ENCODE measurements at regions not wholly inside any gene's neighbourhood (a gene's known extent, or its start where the extent isn't known, plus 50 kb on each side); places are given as distances from the start of the nearest gene placed in this dataset.

DNA sequence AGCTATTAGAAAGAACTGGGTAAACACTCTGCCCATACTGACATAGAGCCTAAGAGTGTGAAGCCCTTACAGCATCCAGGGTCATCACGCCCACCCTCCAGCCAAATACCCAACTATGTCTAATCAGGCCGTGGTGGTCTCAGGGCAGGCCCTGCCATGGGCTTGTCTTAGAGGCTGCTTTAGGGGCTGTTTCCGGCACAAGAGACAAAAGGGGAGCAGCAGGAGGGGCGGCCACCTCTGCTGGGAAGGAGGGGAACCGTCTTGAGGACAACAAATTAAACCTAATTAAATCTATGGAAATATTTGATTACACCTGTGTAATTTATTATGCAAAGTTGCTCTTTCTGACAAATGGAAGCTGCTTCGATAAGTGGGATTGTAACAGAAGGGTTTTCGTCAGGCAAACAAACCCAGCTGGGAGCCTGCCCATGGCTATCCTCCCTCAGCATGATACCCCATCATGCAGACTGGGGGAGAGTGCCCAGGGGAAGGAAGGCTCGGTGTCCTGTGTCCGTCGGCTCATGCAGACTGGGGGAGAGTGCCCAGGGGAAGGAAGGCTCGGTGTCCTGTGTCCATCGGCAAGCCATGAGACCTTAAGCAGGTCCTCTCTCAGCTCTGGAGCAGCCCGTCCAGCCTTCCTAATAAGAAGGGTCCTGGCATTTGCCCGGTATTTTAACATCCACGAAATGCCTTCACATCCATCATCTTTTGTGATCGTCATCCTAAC lies 163.6 kb upstream of the B3GAT1 start:
- Mint-ChIP-seq H3K27ac (no peak overlapping the region), H3K4me1 (peaks cover 20% of the 10 kb centered on the region), H3K9me3 (no peaks in the 10 kb centered on the region), H3K4me3 (no peak overlapping the region), H3K36me3 (no peaks in the 10 kb centered on the region), H3K27me3 (ENCODE audit: low read depth) (no peaks in the 10 kb centered on the region; the same call in 1 of the 2 replicates)
- CTCF ChIA-PET = interaction anchor here (0.8 kb wide), 1 partner anchor 9 kb away, joined by 3 read pairs; no protein-coding TSS in a partner anchor
- peak; percentile 43 for ATAC-seq
- TF ChIP-seq, protein P1, sequence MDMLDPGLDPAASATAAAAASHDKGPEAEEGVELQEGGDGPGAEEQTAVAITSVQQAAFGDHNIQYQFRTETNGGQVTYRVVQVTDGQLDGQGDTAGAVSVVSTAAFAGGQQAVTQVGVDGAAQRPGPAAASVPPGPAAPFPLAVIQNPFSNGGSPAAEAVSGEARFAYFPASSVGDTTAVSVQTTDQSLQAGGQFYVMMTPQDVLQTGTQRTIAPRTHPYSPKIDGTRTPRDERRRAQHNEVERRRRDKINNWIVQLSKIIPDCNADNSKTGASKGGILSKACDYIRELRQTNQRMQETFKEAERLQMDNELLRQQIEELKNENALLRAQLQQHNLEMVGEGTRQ (CRISPR knock-in tag; IDR thresholded peaks at IDR 0.05) = no peak
- TF ChIP-seq, protein P2, sequence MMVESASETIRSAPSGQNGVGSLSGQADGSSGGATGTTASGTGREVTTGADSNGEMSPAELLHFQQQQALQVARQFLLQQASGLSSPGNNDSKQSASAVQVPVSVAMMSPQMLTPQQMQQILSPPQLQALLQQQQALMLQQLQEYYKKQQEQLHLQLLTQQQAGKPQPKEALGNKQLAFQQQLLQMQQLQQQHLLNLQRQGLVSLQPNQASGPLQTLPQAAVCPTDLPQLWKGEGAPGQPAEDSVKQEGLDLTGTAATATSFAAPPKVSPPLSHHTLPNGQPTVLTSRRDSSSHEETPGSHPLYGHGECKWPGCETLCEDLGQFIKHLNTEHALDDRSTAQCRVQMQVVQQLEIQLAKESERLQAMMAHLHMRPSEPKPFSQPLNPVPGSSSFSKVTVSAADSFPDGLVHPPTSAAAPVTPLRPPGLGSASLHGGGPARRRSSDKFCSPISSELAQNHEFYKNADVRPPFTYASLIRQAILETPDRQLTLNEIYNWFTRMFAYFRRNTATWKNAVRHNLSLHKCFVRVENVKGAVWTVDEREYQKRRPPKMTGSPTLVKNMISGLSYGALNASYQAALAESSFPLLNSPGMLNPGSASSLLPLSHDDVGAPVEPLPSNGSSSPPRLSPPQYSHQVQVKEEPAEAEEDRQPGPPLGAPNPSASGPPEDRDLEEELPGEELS (CRISPR knock-in tag; IDR thresholded peaks at IDR 0.05) = no peak
- TF ChIP-seq SP1 (CRISPR knock-in tag; conservative IDR thresholded peaks at IDR 0.05) (no peak), ZNF423 (CRISPR knock-in tag; IDR thresholded peaks at IDR 0.05) (0 out of 2 replicates have a peak, but pooled peaks have one; percentile 44)
- POLR2A ChIA-PET = no interaction called here
- no peak for DNase-seq (ENCODE audit: low spot score)

DNA sequence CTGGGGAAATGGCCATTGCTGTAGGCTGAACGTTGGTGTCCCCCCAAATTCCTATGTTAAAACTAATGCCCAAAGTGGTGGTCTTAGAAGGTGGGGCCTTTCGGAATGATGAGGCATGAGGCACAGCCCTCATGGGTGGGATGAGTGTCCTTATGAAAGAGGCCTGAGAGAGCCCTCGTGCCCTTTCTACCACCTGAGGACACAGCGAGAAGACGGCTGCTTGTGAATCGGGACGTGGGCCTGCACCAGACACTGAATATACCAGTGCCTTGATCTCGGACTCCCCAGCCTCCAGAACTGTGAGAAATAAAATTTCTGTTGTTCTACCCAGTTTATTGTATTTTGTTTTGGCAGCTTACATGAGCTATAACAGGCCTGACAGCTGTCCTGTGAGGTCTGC lies 162.9 kb upstream of the B3GAT1 start:
- ATAC-seq (no peak), DNase-seq (ENCODE audit: low spot score) (no peak)
- no peaks in the 10 kb centered on the region; the same call in 1 of the 2 replicates for H3K27me3 Mint-ChIP-seq (ENCODE audit: low read depth)
- TF ChIP-seq ZBTB21 (CRISPR knock-in tag; IDR thresholded peaks at IDR 0.05; ENCODE audit: borderline replicate concordance) (no peak), ZNF138 (CRISPR knock-in tag; conservative IDR thresholded peaks at IDR 0.05) (no peak), HMGA2 (CRISPR knock-in tag; IDR thresholded peaks at IDR 0.05) (no peak), GRHL2 (CRISPR knock-in tag; IDR thresholded peaks at IDR 0.05; ENCODE audit: insufficient replicate concordance, severe bottlenecking) (no peak)
- TF ChIP-seq, protein P3, sequence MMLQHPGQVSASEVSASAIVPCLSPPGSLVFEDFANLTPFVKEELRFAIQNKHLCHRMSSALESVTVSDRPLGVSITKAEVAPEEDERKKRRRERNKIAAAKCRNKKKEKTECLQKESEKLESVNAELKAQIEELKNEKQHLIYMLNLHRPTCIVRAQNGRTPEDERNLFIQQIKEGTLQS (CRISPR knock-in tag; conservative IDR thresholded peaks at IDR 0.05) = no peak
- TF ChIP-seq, protein P4, sequence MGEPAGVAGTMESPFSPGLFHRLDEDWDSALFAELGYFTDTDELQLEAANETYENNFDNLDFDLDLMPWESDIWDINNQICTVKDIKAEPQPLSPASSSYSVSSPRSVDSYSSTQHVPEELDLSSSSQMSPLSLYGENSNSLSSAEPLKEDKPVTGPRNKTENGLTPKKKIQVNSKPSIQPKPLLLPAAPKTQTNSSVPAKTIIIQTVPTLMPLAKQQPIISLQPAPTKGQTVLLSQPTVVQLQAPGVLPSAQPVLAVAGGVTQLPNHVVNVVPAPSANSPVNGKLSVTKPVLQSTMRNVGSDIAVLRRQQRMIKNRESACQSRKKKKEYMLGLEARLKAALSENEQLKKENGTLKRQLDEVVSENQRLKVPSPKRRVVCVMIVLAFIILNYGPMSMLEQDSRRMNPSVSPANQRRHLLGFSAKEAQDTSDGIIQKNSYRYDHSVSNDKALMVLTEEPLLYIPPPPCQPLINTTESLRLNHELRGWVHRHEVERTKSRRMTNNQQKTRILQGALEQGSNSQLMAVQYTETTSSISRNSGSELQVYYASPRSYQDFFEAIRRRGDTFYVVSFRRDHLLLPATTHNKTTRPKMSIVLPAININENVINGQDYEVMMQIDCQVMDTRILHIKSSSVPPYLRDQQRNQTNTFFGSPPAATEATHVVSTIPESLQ (CRISPR knock-in tag; IDR thresholded peaks at IDR 0.05) = no peak
- H3K9me3 Mint-ChIP-seq = no peaks in the 10 kb centered on the region
- H3K36me3 Mint-ChIP-seq = no peaks in the 10 kb centered on the region
- H3K4me3 Mint-ChIP-seq = no peak overlapping the region
- H3K27ac Mint-ChIP-seq = no peak overlapping the region
- CTCF ChIA-PET = no interaction called here
- H3K4me1 Mint-ChIP-seq = peaks cover 22% of the 10 kb centered on the region
- POLR2A ChIA-PET = no interaction called here

DNA sequence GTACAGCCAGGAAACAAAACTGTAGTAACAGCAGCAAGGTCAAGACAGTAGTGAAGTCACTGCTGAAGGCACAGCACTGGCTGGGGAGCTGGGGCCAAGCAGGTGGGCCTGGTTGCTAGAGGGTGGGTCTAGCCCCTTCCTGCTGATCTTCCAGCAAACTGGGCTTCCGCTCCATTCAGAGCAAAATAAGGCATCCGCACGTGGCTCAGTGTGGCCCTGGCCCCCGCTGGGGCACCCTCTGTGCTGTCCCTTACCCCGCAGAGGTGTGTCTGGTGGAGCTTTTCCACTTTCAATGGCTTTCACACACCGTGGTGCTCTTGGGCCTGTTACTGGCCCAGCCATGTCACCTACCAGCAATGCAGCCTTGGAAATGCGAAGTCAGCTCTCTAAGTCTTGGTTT lies 162.4 kb upstream of the B3GAT1 start:
- Mint-ChIP-seq H3K4me1 (peaks cover 20% of the 10 kb centered on the region), H3K27ac (no peak overlapping the region), H3K36me3 (no peaks in the 10 kb centered on the region), H3K27me3 (ENCODE audit: low read depth) (no peaks in the 10 kb centered on the region; the same call in 1 of the 2 replicates), H3K4me3 (no peak overlapping the region), H3K9me3 (no peaks in the 10 kb centered on the region)
- ChIA-PET POLR2A (no interaction called here), CTCF (no interaction called here)
- DNase-seq (ENCODE audit: low spot score) = no peak
- no peak for ATAC-seq
- TF ChIP-seq SMAD3 (CRISPR knock-in tag; IDR thresholded peaks at IDR 0.05; ENCODE audit: borderline replicate concordance) (no peak), TEAD1 (CRISPR knock-in tag; IDR thresholded peaks at IDR 0.05) (no peak), ZNF219 (CRISPR knock-in tag; IDR thresholded peaks at IDR 0.05; ENCODE audit: borderline replicate concordance) (no peak), GTF2I (CRISPR knock-in tag; conservative IDR thresholded peaks at IDR 0.05) (no peak), SMAD4 (CRISPR knock-in tag; IDR thresholded peaks at IDR 0.05) (no peak), ZNF138 (CRISPR knock-in tag; conservative IDR thresholded peaks at IDR 0.05) (no peak), MYBL2 (CRISPR knock-in tag; IDR thresholded peaks at IDR 0.05) (no peak), ZNF121 (CRISPR knock-in tag; IDR thresholded peaks at IDR 0.05) (no peak)
- TF ChIP-seq, protein P5, sequence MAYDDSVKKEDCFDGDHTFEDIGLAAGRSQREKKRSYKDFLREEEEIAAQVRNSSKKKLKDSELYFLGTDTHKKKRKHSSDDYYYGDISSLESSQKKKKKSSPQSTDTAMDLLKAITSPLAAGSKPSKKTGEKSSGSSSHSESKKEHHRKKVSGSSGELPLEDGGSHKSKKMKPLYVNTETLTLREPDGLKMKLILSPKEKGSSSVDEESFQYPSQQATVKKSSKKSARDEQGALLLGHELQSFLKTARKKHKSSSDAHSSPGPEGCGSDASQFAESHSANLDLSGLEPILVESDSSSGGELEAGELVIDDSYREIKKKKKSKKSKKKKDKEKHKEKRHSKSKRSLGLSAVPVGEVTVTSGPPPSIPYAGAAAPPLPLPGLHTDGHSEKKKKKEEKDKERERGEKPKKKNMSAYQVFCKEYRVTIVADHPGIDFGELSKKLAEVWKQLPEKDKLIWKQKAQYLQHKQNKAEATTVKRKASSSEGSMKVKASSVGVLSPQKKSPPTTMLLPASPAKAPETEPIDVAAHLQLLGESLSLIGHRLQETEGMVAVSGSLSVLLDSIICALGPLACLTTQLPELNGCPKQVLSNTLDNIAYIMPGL (CRISPR knock-in tag; IDR thresholded peaks at IDR 0.05) = no peak
- TF ChIP-seq, protein P6, sequence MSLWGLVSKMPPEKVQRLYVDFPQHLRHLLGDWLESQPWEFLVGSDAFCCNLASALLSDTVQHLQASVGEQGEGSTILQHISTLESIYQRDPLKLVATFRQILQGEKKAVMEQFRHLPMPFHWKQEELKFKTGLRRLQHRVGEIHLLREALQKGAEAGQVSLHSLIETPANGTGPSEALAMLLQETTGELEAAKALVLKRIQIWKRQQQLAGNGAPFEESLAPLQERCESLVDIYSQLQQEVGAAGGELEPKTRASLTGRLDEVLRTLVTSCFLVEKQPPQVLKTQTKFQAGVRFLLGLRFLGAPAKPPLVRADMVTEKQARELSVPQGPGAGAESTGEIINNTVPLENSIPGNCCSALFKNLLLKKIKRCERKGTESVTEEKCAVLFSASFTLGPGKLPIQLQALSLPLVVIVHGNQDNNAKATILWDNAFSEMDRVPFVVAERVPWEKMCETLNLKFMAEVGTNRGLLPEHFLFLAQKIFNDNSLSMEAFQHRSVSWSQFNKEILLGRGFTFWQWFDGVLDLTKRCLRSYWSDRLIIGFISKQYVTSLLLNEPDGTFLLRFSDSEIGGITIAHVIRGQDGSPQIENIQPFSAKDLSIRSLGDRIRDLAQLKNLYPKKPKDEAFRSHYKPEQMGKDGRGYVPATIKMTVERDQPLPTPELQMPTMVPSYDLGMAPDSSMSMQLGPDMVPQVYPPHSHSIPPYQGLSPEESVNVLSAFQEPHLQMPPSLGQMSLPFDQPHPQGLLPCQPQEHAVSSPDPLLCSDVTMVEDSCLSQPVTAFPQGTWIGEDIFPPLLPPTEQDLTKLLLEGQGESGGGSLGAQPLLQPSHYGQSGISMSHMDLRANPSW (CRISPR knock-in tag; conservative IDR thresholded peaks at IDR 0.05; ENCODE audit: low read depth) = no peak
- TF ChIP-seq, protein P7, sequence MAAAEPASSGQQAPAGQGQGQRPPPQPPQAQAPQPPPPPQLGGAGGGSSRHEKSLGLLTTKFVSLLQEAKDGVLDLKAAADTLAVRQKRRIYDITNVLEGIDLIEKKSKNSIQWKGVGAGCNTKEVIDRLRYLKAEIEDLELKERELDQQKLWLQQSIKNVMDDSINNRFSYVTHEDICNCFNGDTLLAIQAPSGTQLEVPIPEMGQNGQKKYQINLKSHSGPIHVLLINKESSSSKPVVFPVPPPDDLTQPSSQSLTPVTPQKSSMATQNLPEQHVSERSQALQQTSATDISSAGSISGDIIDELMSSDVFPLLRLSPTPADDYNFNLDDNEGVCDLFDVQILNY (CRISPR knock-in tag; IDR thresholded peaks at IDR 0.05) = no peak

All from WTC11 (cell line).